NOMO-1 (cell line): ENCODE measurements at regions not wholly inside any gene's neighbourhood (a gene's known extent, or its start where the extent isn't known, plus 50 kb on each side); places are given as distances from the start of the nearest gene placed in this dataset.

Experiments used
- DNase-seq, 2 experiments: peaks; one replicate each; lab custom pipeline; 2025; ENCODE audit not compliant: unreplicated experiment in 2 of 2; lab: John Stamatoyannopoulos, UW

GRCh38 chr16:77551357-77551756 is 116.5 kb upstream of the ADAMTS18 start:
- no peak for DNase-seq

GRCh38 chr16:77553130-77553529 is 118.3 kb upstream of the ADAMTS18 start:
- no peak for DNase-seq

DNA sequence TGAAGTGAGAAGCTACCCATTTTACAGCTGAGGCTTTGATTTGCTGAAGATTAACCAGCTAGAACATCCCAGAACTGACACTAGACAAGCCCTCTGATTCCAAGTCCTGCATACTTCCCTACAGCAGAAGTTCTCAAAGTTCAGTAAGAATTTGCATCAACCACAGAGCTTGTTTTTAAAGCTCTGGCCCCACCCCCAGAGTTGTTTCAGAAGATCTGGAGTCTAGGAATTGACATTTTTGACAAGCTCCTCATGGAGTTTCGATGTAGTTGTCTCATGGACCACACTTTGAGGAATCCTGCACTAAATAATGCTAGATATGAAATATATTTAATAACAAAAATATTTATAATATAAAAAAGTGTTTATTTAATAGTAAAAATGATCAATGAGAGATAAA is 120.3 kb upstream of the ADAMTS18 start:
- DNase-seq = no peak

GRCh38 chr16:77555791-77556190 is 121.0 kb upstream of the ADAMTS18 start:
- no peak for DNase-seq

DNA sequence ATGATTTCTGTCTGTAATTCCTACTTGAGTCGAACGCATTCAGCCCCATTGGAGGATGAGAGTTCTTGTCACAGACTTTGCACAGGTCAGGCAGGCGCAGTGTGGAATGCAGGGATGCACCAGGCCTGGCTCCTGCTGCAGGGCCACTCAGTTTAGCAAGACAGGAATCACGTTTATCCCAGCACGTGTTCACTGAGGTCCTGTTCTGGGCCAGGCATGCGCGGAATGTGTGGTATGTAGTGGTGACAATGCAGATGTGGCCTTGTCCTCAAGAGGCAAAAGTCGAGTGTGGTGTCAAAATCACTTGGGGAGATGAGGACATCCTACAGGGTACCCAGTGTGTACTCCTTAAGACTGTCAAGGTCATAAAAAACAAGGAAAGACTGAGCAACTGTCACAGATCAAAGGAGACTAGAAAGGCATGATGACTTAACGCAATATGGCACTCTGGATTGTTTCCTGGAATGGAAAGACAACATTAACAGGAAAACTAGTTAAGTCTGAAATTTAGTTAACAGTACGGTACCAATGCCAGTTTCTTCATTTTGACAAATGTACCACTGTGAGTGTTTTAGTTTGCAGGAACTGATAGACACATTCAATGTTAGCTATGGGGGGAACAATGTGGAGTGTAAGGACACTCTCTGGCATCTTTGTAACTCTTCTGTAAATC is 121.5 kb upstream of the ADAMTS18 start:
- no peak for DNase-seq

GRCh38 chr16:77557385-77557784 is 122.6 kb upstream of the ADAMTS18 start:
- DNase-seq = no peak

GRCh38 chr16:77558786-77559185 is 124.0 kb upstream of the ADAMTS18 start:
- no peak for DNase-seq

DNA sequence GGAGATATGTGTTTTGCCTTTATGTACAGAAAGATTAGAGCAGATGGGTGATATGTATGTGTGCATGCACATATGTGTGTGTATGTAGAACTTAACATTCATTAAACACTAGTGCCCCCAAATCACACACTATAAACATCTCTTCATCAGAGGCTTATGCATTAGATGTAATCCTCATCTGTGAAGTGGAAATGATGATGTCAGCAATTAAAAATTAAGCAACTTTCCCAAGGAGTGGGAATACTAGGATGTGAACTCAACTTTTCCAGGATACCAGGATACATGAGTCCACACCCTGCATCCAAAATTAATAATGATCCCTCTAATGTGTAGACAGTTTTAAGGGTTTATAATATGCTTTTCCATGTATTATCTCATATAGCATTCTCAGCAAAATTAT is 127.7 kb upstream of the ADAMTS18 start:
- DNase-seq = no peak

DNA sequence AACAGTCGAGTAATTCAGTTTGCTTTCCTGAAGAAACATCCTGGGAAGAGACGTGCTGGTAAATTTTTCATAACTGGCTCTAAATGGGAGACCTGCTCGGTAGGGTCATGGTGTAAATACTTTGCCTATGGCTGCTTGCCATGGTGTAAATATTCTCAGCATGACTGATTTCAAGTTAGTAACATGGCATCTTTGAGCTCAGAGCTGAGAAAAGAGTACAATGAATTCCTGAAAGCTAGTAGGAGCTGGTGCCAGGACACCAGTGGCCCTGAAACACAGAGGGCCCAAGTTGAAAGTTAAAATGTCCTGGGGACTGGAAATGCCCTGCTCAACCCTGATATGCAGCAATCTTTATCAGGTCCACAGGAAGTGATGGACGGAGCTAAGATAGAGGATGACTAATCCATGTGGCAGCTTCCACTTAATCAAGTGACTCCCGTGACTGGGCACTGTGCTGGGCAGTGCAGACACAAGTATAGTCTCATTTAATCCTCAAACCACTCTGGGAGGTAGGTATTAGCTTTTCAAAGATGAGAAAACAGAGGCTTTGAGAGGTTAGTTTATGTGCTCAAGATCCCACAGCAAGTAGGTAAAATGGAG is 130.1 kb upstream of the ADAMTS18 start:
- no peak for DNase-seq

GRCh38 chr16:77569406-77569805 is 134.6 kb upstream of the ADAMTS18 start:
- no peak for DNase-seq

- no peak for DNase-seq
Observed at GRCh38 chr16:77570574-77570973, 135.7 kb upstream of the ADAMTS18 start.

GRCh38 chr16:77571115-77571862 is 136.5 kb upstream of the ADAMTS18 start:
- no peak for DNase-seq

GRCh38 chr16:77574867-77575624 is 140.2 kb upstream of the ADAMTS18 start:
- no peak for DNase-seq

DNA sequence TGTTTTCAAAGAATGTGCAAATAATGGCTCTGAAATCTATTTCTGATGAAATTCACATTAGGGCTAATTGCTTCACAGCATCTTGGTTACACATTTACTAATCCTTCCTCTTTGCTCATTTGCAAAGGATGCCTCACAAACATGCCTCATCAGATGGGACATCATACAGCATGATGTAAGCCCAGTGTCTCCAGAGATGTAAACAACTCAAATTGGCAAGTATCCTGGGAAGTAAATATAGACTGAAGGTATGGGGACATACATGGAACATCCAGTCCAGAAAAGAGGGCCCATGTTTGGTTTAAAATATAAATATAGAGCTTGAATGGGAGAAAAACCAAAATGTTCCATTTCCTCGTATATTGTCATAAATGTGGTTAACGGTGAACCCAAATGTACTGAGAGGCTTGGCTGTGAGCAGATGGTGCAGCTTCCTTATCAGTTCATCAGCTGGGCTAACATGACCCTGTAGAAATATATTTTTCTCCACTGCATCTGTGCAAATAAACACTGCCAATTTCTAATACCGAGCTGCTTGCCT is 142.9 kb upstream of the NUDT7 start:
- no peak for DNase-seq

DNA sequence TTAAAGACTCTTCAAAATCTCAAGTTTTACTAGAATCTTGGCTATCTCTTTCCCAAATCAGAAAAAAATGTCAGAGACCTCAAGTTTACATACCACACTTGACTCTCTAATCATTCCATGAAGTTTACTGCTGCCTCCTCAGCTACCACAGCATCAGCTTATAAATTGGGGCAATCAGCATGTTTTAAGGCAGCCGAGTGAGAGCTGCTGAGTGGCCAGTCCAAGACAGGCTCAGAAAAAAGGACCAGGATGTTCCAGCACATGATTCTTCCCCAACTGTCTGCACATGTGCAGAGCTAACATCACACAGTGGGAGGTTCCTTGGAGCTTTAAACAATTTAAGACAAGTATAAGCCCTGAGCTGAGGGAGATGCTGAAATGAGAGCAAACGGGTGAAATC is 140.6 kb upstream of the NUDT7 start:
- no peak for DNase-seq

DNA sequence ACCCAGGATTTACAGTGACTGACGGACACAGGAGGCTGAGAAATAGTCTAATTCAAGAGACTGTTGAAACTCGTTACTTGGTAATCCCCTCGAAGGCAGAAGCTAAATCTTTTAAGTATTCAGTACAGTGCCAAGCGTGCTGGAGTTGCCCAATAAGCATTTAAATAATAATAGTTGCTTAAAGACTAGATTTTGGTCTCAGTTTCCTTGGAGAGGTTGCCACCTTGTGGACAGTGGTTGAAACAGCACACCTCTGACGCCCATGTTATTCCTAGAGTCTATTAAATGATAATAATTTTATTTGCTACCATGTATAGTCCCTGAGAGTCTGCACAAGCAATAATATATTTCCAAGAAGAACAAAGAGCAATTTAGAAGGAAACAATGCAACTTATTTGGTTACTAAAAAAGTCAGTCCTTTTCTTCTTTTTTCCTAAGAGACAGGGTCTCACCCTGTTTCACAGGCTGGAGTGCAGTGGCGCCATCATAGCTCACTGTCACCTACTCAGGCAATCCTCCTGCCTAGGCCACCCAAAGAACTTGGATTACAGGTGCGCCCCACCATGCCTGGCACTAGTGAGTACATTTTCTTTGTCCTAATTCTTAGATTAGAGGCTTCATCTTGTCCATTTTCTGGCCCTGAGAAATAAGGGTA is 138.0 kb upstream of the NUDT7 start:
- peak; percentile 46 to 63 for DNase-seq

- peak; percentile 62 to 72 for DNase-seq
Observed at GRCh38 chr16:77585379-77586251, 136.7 kb upstream of the NUDT7 start.

DNA sequence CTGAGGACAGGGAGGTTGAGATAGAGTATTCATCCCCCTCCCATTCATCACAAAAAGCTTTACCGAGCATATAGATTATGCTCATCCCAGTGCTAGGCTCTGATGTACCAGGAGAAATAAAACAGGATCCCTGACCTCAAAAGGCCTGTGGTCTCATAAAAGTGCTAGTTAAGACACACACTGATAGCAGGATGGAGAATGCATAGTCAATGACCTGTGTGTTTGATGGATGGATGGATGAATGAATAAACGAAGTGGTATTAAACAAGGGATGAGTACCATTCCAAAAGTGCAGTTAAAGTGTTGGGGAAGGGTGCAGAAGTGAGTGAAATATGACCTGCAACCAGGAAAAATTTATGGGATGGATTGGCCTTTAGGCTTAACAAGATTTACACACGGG is 133.9 kb upstream of the NUDT7 start:
- no peak for DNase-seq

- DNase-seq = peak; percentile 20 to 32
Observed at GRCh38 chr16:77589071-77589765, 133.1 kb upstream of the NUDT7 start.
